Upper lobe of left lung (tissue), 6 donors: ENCODE measurements at regions not wholly inside any gene's neighbourhood (a gene's known extent, or its start where the extent isn't known, plus 50 kb on each side); places are given as distances from the start of the nearest gene placed in this dataset.

ENCODE experiments used
- ATAC-seq, 2 donors: fragments of 200-7000 bp; cut with Tn5 transposase; one replicate each; pipeline ENCODE4 v1.9.1; 2022; ENCODE audit warnings: mild to moderate bottlenecking in 2 of 2, moderate library complexity in 2 of 2; ENCODE audit not compliant: low FRiP score in 2 of 2
- DNase-seq, 2 donors: peaks; one replicate each; pipeline ENCODE4 v3.0.0-alpha.2; 2019 to 2020
- H3K27ac ChIP-seq, 4 donors: fragments of 200-600 bp; sonication (generic); one replicate each; pipeline ENCODE4 v1.5.1; 2016 to 2019
- H3K27me3 ChIP-seq, 4 donors: fragments of 200-600 bp; sonication (generic); one replicate each; pipeline ENCODE4 v1.5.1; 2017 to 2019
- H3K36me3 ChIP-seq, 4 donors: fragments of 200-600 bp; sonication (generic); one replicate each; pipeline ENCODE4 v1.5.1; 2016 to 2019
- H3K4me1 ChIP-seq, 4 donors: fragments of 200-600 bp; sonication (generic); one replicate each; pipeline ENCODE4 v1.5.1; 2018 to 2019
- H3K4me3 ChIP-seq, 4 donors: fragments of 200-600 bp; sonication (generic); one replicate each; pipeline ENCODE4 v1.5.1; 2017 to 2019; ENCODE audit warnings: mild to moderate bottlenecking in 2 of 4, moderate library complexity in 1 of 4
- H3K9me3 ChIP-seq, 4 donors: fragments of 200-600 bp; sonication (generic); one replicate each; pipeline ENCODE4 v1.5.1; 2018 to 2019
- CTCF ChIP-seq, 6 experiments: fragments of 450-650 bp in 4 of 6; fragments of 200-600 bp in 2 of 6; sonication (generic) in 2 of 6; IDR thresholded peaks; one replicate each; pipeline ENCODE4 v1.5.1; 2016 to 2019; ENCODE audit warnings: antibody characterized with exemption in 6 of 6
- EP300 ChIP-seq, 4 donors: sonication (generic); formaldehyde crosslinking; IDR thresholded peaks; one replicate each; pipeline ENCODE4 v1.5.1; 2017; ENCODE audit warnings: antibody characterized with exemption in 4 of 4, control low read depth in 2 of 4
- POLR2A ChIP-seq, 4 donors: fragments of 450-650 bp; IDR thresholded peaks; one replicate each; pipeline ENCODE4 v1.5.1; 2016 to 2017; ENCODE audit warnings: antibody characterized with exemption in 4 of 4, mild to moderate bottlenecking in 2 of 4
- POLR2AphosphoS5 ChIP-seq, 2 donors: sonication (generic); formaldehyde crosslinking; IDR thresholded peaks; one replicate each; pipeline ENCODE4 v1.5.1; 2017; ENCODE audit warnings: antibody characterized with exemption in 2 of 2
- WGBS, 2 donors: methylation state at CpG; one replicate each; pipeline ENCODE4 v1.1.5; 2017 to 2018; 5-methylcytosine and 5-hydroxymethylcytosine counted together
- donor health status: DM: no; HTN: no; CAD: no; lungs with moderate emphysema.
- donor health status: DM: no; HTN: yes; CAD: no; lungs with severe emphysema.

GRCh38 chr2:4073026-4073569 is 369.7 kb downstream of the DCDC2C start:
- H3K9me3 ChIP-seq: no peaks in the 10 kb centered on the region
- no peak for DNase-seq
- no peaks in the 10 kb centered on the region for H3K27me3 ChIP-seq
- no peaks in the 10 kb centered on the region for H3K36me3 ChIP-seq
- H3K4me3 ChIP-seq: no peak overlapping the region
- no peak overlapping the region for H3K27ac ChIP-seq
- peak in 1 of 2 donors; percentile 10 for ATAC-seq
- WGBS, 2 donors: 83% methylated on average over 11 of the region's 11 CpGs; no CpG with 5 or more reads in 1 of the 2 donors
- TF ChIP-seq EP300 (IDR thresholded peaks at IDR 0.05) (no peak), POLR2AphosphoS5 (IDR thresholded peaks at IDR 0.05) (no peak), POLR2A (IDR thresholded peaks at IDR 0.05) (no peak), CTCF (IDR thresholded peaks at IDR 0.05) (no peak)
- H3K4me1 ChIP-seq: peaks cover 0 to 6% (median 0%) of the 10 kb centered on the region in 4 donors

GRCh38 chr2:4077017-4077416 is 373.6 kb downstream of the DCDC2C start:
- no peak overlapping the region for H3K4me3 ChIP-seq
- H3K9me3 ChIP-seq: no peaks in the 10 kb centered on the region
- TF ChIP-seq POLR2AphosphoS5 (IDR thresholded peaks at IDR 0.05) (no peak), CTCF (IDR thresholded peaks at IDR 0.05) (no peak), EP300 (IDR thresholded peaks at IDR 0.05) (no peak)
- H3K27me3 ChIP-seq: no peaks in the 10 kb centered on the region
- ATAC-seq (no peak), DNase-seq (no peak)
- H3K27ac ChIP-seq: no peak overlapping the region
- WGBS, 2 donors: 27 to 57% methylated on average over 3 of the region's 3 CpGs
- H3K4me1 ChIP-seq: peaks cover 0 to 6% (median 0%) of the 10 kb centered on the region in 4 donors
- H3K36me3 ChIP-seq: no peaks in the 10 kb centered on the region

- no peak for TF ChIP-seq CTCF (IDR thresholded peaks at IDR 0.05)
- TF ChIP-seq EP300 (IDR thresholded peaks at IDR 0.05): no peak
- no peak for TF ChIP-seq POLR2AphosphoS5 (IDR thresholded peaks at IDR 0.05)
- TF ChIP-seq POLR2A (IDR thresholded peaks at IDR 0.05): no peak
- ATAC-seq (no peak), DNase-seq (no peak)
- 60 to 64% methylated on average over 6 to 7 of the region's 7 CpGs for WGBS, 2 donors
- Histone ChIP-seq H3K27ac (no peak overlapping the region), H3K9me3 (no peaks in the 10 kb centered on the region), H3K4me3 (no peak overlapping the region), H3K27me3 (no peaks in the 10 kb centered on the region), H3K4me1 (no peaks in the 10 kb centered on the region), H3K36me3 (no peaks in the 10 kb centered on the region)
Measured at GRCh38 chr2:4085186-4085585, 381.8 kb downstream of the DCDC2C start.

GRCh38 chr2:4090668-4091630 is 387.6 kb downstream of the DCDC2C start:
- Histone ChIP-seq H3K27me3 (no peaks in the 10 kb centered on the region), H3K36me3 (no peaks in the 10 kb centered on the region), H3K27ac (no peak overlapping the region), H3K9me3 (no peaks in the 10 kb centered on the region), H3K4me3 (no peak overlapping the region), H3K4me1 (no peaks in the 10 kb centered on the region)
- DNase-seq: no peak
- no peak for TF ChIP-seq POLR2A (IDR thresholded peaks at IDR 0.05)
- TF ChIP-seq EP300 (IDR thresholded peaks at IDR 0.05): no peak
- no peak for TF ChIP-seq POLR2AphosphoS5 (IDR thresholded peaks at IDR 0.05)
- ATAC-seq: no peak
- 52 to 63% methylated on average over 14 of the region's 14 CpGs for WGBS, 2 donors

GRCh38 chr2:4091869-4092268 is 388.5 kb downstream of the DCDC2C start:
- Histone ChIP-seq H3K27ac (no peak overlapping the region), H3K4me3 (no peak overlapping the region), H3K9me3 (no peaks in the 10 kb centered on the region), H3K4me1 (no peaks in the 10 kb centered on the region), H3K36me3 (no peaks in the 10 kb centered on the region), H3K27me3 (no peaks in the 10 kb centered on the region)
- 87 to 95% methylated on average over 3 of the region's 3 CpGs for WGBS, 2 donors
- TF ChIP-seq POLR2A (IDR thresholded peaks at IDR 0.05) (no peak), EP300 (IDR thresholded peaks at IDR 0.05) (no peak), POLR2AphosphoS5 (IDR thresholded peaks at IDR 0.05) (no peak), CTCF (IDR thresholded peaks at IDR 0.05) (no peak)
- DNase-seq (no peak), ATAC-seq (no peak)
